ENCODE measurements at regions not wholly inside any gene's neighbourhood (a gene's known extent, or its start where the extent isn't known, plus 50 kb on each side); places are given as distances from the start of the nearest gene placed in this dataset.

DNA sequence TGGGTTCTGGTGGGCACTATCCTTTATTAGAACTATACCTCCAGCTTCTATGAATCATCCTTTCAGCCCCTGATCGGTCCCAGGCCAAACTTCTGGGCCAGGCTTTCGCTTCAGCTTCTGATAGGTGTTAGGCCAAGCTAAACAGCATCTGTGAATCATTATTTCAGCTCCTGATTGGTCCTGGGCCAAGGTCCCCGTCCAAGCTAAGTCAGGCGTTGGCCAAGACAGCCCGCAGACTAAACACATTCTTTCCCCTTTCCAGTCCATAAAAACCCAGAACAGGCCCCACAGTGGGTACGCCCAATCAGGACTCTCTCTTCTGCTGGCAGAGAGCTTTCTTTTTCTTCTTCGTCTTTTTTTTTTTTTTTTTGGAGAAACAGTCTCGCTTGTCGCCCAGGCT lies 1808.9 kb upstream of the SEL1L start:
- TF ChIP-seq CTCF (IDR thresholded peaks at IDR 0.05) (no peak), POLR2A (IDR thresholded peaks at IDR 0.05) (no peak)
